ENCODE measurements at regions not wholly inside any gene's neighbourhood (a gene's known extent, or its start where the extent isn't known, plus 50 kb on each side); places are given as distances from the start of the nearest gene placed in this dataset.

- TF ChIP-seq CTCF (IDR thresholded peaks at IDR 0.05) (no peak), EP300 (IDR thresholded peaks at IDR 0.05) (no peak), POLR2AphosphoS5 (IDR thresholded peaks at IDR 0.05) (no peak)
Measured at GRCh38 chr1:182211386-182211785, 149.9 kb upstream of the ZNF648 start.
